Neural crest cell (in vitro differentiated cells): ENCODE measurements at regions not wholly inside any gene's neighbourhood (a gene's known extent, or its start where the extent isn't known, plus 50 kb on each side); places are given as distances from the start of the nearest gene placed in this dataset.

Experiments
- DNase-seq: peaks from one replicate; pipeline ENCODE4 v3.0.0; 2021; ENCODE audit warnings: low read depth, mixed read lengths, low spot score
- H3K27ac Mint-ChIP-seq: one replicate; pipeline ENCODE4 v1.8.0; 2021; ENCODE audit warnings: mild to moderate bottlenecking, mixed read lengths; ENCODE audit not compliant: unreplicated experiment
- H3K27me3 Mint-ChIP-seq: 2 replicates; pipeline ENCODE4 v1.8.0; 2021; ENCODE audit warnings: low read depth, mild to moderate bottlenecking, mixed read lengths
- H3K36me3 Mint-ChIP-seq: 2 replicates; pipeline ENCODE4 v1.8.0; 2021; ENCODE audit warnings: low read depth, mild to moderate bottlenecking, mixed read lengths
- H3K4me1 Mint-ChIP-seq: 2 replicates; pipeline ENCODE4 v1.8.0; 2021; ENCODE audit warnings: mixed read lengths
- H3K4me3 Mint-ChIP-seq: one replicate; pipeline ENCODE4 v1.8.0; 2021; ENCODE audit warnings: mild to moderate bottlenecking, mixed read lengths
- H3K9me3 Mint-ChIP-seq: 2 replicates; pipeline ENCODE4 v1.8.0; 2021; ENCODE audit warnings: mixed read lengths
- CTCF ChIP-seq: fragments of 200-600 bp; sonication (generic); conservative IDR thresholded peaks from 2 replicates; pipeline ENCODE4 v1.5.0; 2021; ENCODE audit warnings: antibody characterized with exemption, mild to moderate bottlenecking

GRCh38 chr2:129894616-129895015, 84.8 kb upstream of the RAB6C start:
- H3K36me3 Mint-ChIP-seq, result peaks cover 2% of the 10 kb centered on the region
- H3K4me1 Mint-ChIP-seq, result no peaks in the 10 kb centered on the region
- H3K4me3 Mint-ChIP-seq, result no peak overlapping the region
- peaks cover 3% of the 10 kb centered on the region for H3K9me3 Mint-ChIP-seq
- DNase-seq, result no peak
- H3K27ac Mint-ChIP-seq, result no peak overlapping the region
- TF ChIP-seq CTCF, result no peak
- peaks cover 12% of the 10 kb centered on the region for H3K27me3 Mint-ChIP-seq

- no peak for DNase-seq
- no peak for TF ChIP-seq CTCF
- H3K27ac Mint-ChIP-seq, result no peak overlapping the region
- no peak overlapping the region for H3K4me3 Mint-ChIP-seq
- no peaks in the 10 kb centered on the region for H3K4me1 Mint-ChIP-seq
- H3K36me3 Mint-ChIP-seq, result peaks cover 2% of the 10 kb centered on the region
- peaks cover 5% of the 10 kb centered on the region for H3K9me3 Mint-ChIP-seq
- peaks cover 14% of the 10 kb centered on the region for H3K27me3 Mint-ChIP-seq
These were observed 84.4 kb upstream of the RAB6C start for GRCh38 chr2:129895061-129895460.

GRCh38 chr2:129895526-129896082, 83.9 kb upstream of the RAB6C start:
- H3K9me3 Mint-ChIP-seq, result peaks cover 11% of the 10 kb centered on the region
- no peak for DNase-seq
- H3K36me3 Mint-ChIP-seq, result peaks cover 2% of the 10 kb centered on the region
- H3K4me1 Mint-ChIP-seq, result no peaks in the 10 kb centered on the region
- H3K4me3 Mint-ChIP-seq, result no peak overlapping the region
- no peak for TF ChIP-seq CTCF
- peaks cover 18% of the 10 kb centered on the region for H3K27me3 Mint-ChIP-seq
- H3K27ac Mint-ChIP-seq, result no peak overlapping the region

- Mint-ChIP-seq H3K36me3 (peaks cover 2% of the 10 kb centered on the region), H3K27ac (no peak overlapping the region), H3K9me3 (peaks cover 13% of the 10 kb centered on the region), H3K4me3 (no peak overlapping the region), H3K4me1 (no peaks in the 10 kb centered on the region), H3K27me3 (peaks cover 17% of the 10 kb centered on the region)
- no peak for TF ChIP-seq CTCF
- DNase-seq, result no peak
These were observed 83.0 kb upstream of the RAB6C start for GRCh38 chr2:129896226-129897100.

GRCh38 chr2:129901754-129902415, 77.6 kb upstream of the RAB6C start:
- H3K27me3 Mint-ChIP-seq, result peaks cover 15% of the 10 kb centered on the region
- peaks cover 13% of the 10 kb centered on the region for H3K9me3 Mint-ChIP-seq
- DNase-seq, result no peak

More at GRCh38 chr2:129901754-129902415, 77.6 kb upstream of the RAB6C start:
- Mint-ChIP-seq H3K27ac (no peak overlapping the region), H3K4me1 (no peaks in the 10 kb centered on the region), H3K4me3 (no peak overlapping the region), H3K36me3 (peaks cover 2% of the 10 kb centered on the region)
- TF ChIP-seq CTCF, result no peak
